ENCODE measurements at regions not wholly inside any gene's neighbourhood (a gene's known extent, or its start where the extent isn't known, plus 50 kb on each side); places are given as distances from the start of the nearest gene placed in this dataset.

- ATAC-seq: no peak
- Histone ChIP-seq H3K36me3 (ENCODE audit: control insufficient read depth, insufficient read depth, low read length) (no peaks in the 10 kb centered on the region), H3K27me3 (ENCODE audit: control insufficient read depth, insufficient read depth, low read length) (no peaks in the 10 kb centered on the region), H3K27ac (ENCODE audit: low read length) (no peak overlapping the region), H3K4me1 (ENCODE audit: control insufficient read depth, insufficient read depth, low read length) (no peaks in the 10 kb centered on the region), H3K4me3 (ENCODE audit: low read depth in 2 of 2, low read length in 2 of 2) (no peak overlapping the region), H3K9me3 (ENCODE audit: control insufficient read depth, insufficient read depth, low read depth, low read length) (no peaks in the 10 kb centered on the region)
- CTCF ChIA-PET: no interaction called here
- TF ChIP-seq POLR2AphosphoS5 (IDR thresholded peaks at IDR 0.05; ENCODE audit: low read depth, low read length) (no peak), CTCF (IDR thresholded peaks at IDR 0.05) (no peak), SIN3A (IDR thresholded peaks at IDR 0.05; ENCODE audit: borderline replicate concordance, insufficient read depth, low read depth, low read length) (no peak), TCF7L2 (IDR thresholded peaks at IDR 0.05; ENCODE audit: low read depth, low read length) (no peak), REST (IDR thresholded peaks at IDR 0.05; ENCODE audit: insufficient read depth in 1 of 2, low read depth in 2 of 2, low read length in 1 of 2) (no peak)
- in situ Hi-C loops (cut with HindIII; ENCODE audit: low pct_unique_long_range_greater_than_20kb, low sequenced_read_pairs) (no loop called here), intact Hi-C loops (cut with micrococcal nuclease; ENCODE audit: unreplicated experiment) (no loop called here)
- POLR2A ChIA-PET: no interaction called here
- DNase-seq (ENCODE audit: low read depth, low spot score): no peak
- BruUV-seq (replicated peaks): no TSS peak
Measured at GRCh38 chr21:27122686-27123085, 155.8 kb upstream of the ADAMTS5 start.

GRCh38 chr21:27114111-27114510 lies 147.2 kb upstream of the ADAMTS5 start:
- Histone ChIP-seq H3K4me3 (ENCODE audit: low read depth in 2 of 2, low read length in 2 of 2) (no peak overlapping the region), H3K4me1 (ENCODE audit: control insufficient read depth, insufficient read depth, low read length) (no peaks in the 10 kb centered on the region), H3K27ac (ENCODE audit: low read length) (no peak overlapping the region), H3K36me3 (ENCODE audit: control insufficient read depth, insufficient read depth, low read length) (no peaks in the 10 kb centered on the region), H3K9me3 (ENCODE audit: control insufficient read depth, insufficient read depth, low read depth, low read length) (no peaks in the 10 kb centered on the region), H3K27me3 (ENCODE audit: control insufficient read depth, insufficient read depth, low read length) (no peaks in the 10 kb centered on the region)
- TF ChIP-seq POLR2AphosphoS5 (IDR thresholded peaks at IDR 0.05; ENCODE audit: low read depth, low read length): no peak
- CTCF ChIA-PET: no interaction called here
- no peak for DNase-seq (ENCODE audit: low read depth, low spot score)
- POLR2A ChIA-PET: no interaction called here
- in situ Hi-C loops (cut with HindIII; ENCODE audit: low pct_unique_long_range_greater_than_20kb, low sequenced_read_pairs): no loop called here
- intact Hi-C loops (cut with micrococcal nuclease; ENCODE audit: unreplicated experiment): no loop called here
- no TSS peak for BruUV-seq (replicated peaks)
- no peak for ATAC-seq

DNA sequence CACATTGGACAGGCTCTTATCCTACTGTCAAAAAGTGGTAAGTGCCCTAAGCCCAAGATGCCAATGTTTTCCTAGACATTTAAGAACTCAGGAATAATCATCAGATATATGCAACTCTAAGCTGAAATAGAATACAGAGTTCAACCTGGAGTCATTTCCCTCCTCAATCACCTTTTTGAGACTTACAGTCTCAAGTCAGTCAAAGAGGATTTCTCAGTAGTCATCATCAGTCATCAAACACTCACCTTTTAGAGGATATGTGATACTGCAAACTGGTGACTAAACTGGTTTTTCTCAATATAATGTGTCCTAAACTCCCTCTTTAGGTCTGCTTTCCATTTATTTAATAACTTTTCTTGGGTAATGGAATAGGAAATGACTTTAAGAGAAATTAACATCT lies 145.3 kb upstream of the ADAMTS5 start:
- DNase-seq (ENCODE audit: low read depth, low spot score): no peak
- no peaks in the 10 kb centered on the region for H3K27me3 ChIP-seq (ENCODE audit: control insufficient read depth, insufficient read depth, low read length)
- CTCF ChIA-PET: no interaction called here
- POLR2A ChIA-PET: no interaction called here
- TF ChIP-seq SIN3A (IDR thresholded peaks at IDR 0.05; ENCODE audit: borderline replicate concordance, insufficient read depth, low read depth, low read length): no peak
- TF ChIP-seq REST (IDR thresholded peaks at IDR 0.05; ENCODE audit: insufficient read depth in 1 of 2, low read depth in 2 of 2, low read length in 1 of 2): no peak
- no peak for TF ChIP-seq POLR2AphosphoS5 (IDR thresholded peaks at IDR 0.05; ENCODE audit: low read depth, low read length)
- TF ChIP-seq TCF7L2 (IDR thresholded peaks at IDR 0.05; ENCODE audit: low read depth, low read length): no peak
- TF ChIP-seq CTCF (IDR thresholded peaks at IDR 0.05): no peak
- H3K27ac ChIP-seq (ENCODE audit: low read length): no peak overlapping the region
- no peaks in the 10 kb centered on the region for H3K9me3 ChIP-seq (ENCODE audit: control insufficient read depth, insufficient read depth, low read depth, low read length)
- in situ Hi-C loops (cut with HindIII; ENCODE audit: low pct_unique_long_range_greater_than_20kb, low sequenced_read_pairs) (no loop called here), intact Hi-C loops (cut with micrococcal nuclease; ENCODE audit: unreplicated experiment) (no loop called here)
- H3K36me3 ChIP-seq (ENCODE audit: control insufficient read depth, insufficient read depth, low read length): no peaks in the 10 kb centered on the region
- H3K4me3 ChIP-seq (ENCODE audit: low read depth in 2 of 2, low read length in 2 of 2): no peak overlapping the region
- no peak for ATAC-seq
- BruUV-seq (replicated peaks): no TSS peak
- H3K4me1 ChIP-seq (ENCODE audit: control insufficient read depth, insufficient read depth, low read length): no peaks in the 10 kb centered on the region
